ENCODE measurements at regions not wholly inside any gene's neighbourhood (a gene's known extent, or its start where the extent isn't known, plus 50 kb on each side); places are given as distances from the start of the nearest gene placed in this dataset.
"Not testable (repeated sequence)": the region's sequence is repeated elsewhere in the genome, so short reads cannot be mapped to it uniquely, and the experiment has no call there.

- DNase-seq (ENCODE audit: low read depth), result no peak
- TF ChIP-seq CTCF (IDR thresholded peaks at IDR 0.05; ENCODE audit: low read depth, low read length), result no peak
- TF ChIP-seq MAX (IDR thresholded peaks at IDR 0.05; ENCODE audit: low read depth, low read length), result no peak
- no peak for TF ChIP-seq POLR2A (IDR thresholded peaks at IDR 0.05; ENCODE audit: extremely low read depth, insufficient read length)
- no peak for TF ChIP-seq MYC (IDR thresholded peaks at IDR 0.05; ENCODE audit: low read depth, low read length)
- H3K4me3 ChIP-seq (ENCODE audit: low read depth, low read length), result no peak overlapping the region
Observed at GRCh38 chr12:115798309-115798917, 479.1 kb downstream of the MED13L start.

GRCh38 chr12:115794659-115795081 lies 482.8 kb downstream of the MED13L start:
- H3K4me3 ChIP-seq (ENCODE audit: low read depth, low read length), result no peak overlapping the region
- DNase-seq (ENCODE audit: low read depth), result peak; percentile 32
- no peak for TF ChIP-seq CTCF (IDR thresholded peaks at IDR 0.05; ENCODE audit: low read depth, low read length)
- no peak for TF ChIP-seq MYC (IDR thresholded peaks at IDR 0.05; ENCODE audit: low read depth, low read length)
- no peak for TF ChIP-seq MAX (IDR thresholded peaks at IDR 0.05; ENCODE audit: low read depth, low read length)
- no peak for TF ChIP-seq POLR2A (IDR thresholded peaks at IDR 0.05; ENCODE audit: extremely low read depth, insufficient read length)

- no peak overlapping the region for H3K4me3 ChIP-seq (ENCODE audit: low read depth, low read length)
- TF ChIP-seq MYC (IDR thresholded peaks at IDR 0.05; ENCODE audit: low read depth, low read length) (no peak), MAX (IDR thresholded peaks at IDR 0.05; ENCODE audit: low read depth, low read length) (no peak), POLR2A (IDR thresholded peaks at IDR 0.05; ENCODE audit: extremely low read depth, insufficient read length) (no peak), CTCF (IDR thresholded peaks at IDR 0.05; ENCODE audit: low read depth, low read length) (no peak)
- no peak for DNase-seq (ENCODE audit: low read depth)
Observed at GRCh38 chr12:115791331-115791730, 486.2 kb downstream of the MED13L start.

DNA sequence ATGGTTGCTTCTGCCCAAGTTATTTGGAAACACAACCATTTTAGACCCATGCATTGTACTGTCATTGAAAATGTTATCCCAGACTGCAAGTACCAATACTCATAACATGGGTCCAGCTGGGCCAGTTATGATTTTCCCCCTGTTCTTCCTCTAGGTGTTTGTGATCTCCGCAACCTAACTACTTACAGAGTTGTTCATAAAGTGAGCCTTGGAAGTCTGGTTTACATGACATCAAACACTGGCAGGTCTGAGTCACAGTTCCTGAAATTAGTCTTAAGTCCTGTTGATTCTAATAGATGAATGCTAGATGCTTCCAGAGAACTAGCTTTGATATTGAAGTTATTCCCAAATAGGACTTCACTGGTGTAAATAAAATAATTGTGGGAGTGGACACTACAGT lies 487.0 kb downstream of the MED13L start:
- DNase-seq (ENCODE audit: low read depth), result no peak
- H3K4me3 ChIP-seq (ENCODE audit: low read depth, low read length), result no peak overlapping the region
- TF ChIP-seq MYC (IDR thresholded peaks at IDR 0.05; ENCODE audit: low read depth, low read length), result no peak
- no peak for TF ChIP-seq MAX (IDR thresholded peaks at IDR 0.05; ENCODE audit: low read depth, low read length)
- no peak for TF ChIP-seq CTCF (IDR thresholded peaks at IDR 0.05; ENCODE audit: low read depth, low read length)
- TF ChIP-seq POLR2A (IDR thresholded peaks at IDR 0.05; ENCODE audit: extremely low read depth, insufficient read length), result no peak

DNA sequence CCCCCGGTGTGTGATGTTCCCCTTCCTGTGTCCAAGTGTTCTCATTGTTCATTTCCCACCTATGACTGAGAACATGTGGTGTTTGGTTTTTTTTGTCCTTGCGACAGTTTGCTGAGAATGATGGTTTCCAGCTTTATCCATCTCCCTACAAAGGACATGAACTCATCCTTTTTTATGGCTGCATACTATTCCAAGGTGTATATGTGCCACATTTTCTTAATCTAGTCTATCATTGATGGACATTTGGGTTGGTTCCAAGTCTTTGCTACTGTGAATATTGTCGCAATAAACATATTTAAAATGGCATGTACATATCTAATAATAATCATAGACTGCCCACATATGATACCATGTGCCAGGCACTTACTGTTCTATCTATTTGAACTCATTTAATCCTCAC lies 491.0 kb downstream of the MED13L start:
- not testable (repeated sequence) for DNase-seq (ENCODE audit: low read depth); H3K4me3 ChIP-seq (ENCODE audit: low read depth, low read length)

GRCh38 chr12:115785548-115785947 lies 491.9 kb downstream of the MED13L start:
- no peak for DNase-seq (ENCODE audit: low read depth)
- H3K4me3 ChIP-seq (ENCODE audit: low read depth, low read length), result no peak overlapping the region
- TF ChIP-seq MAX (IDR thresholded peaks at IDR 0.05; ENCODE audit: low read depth, low read length) (no peak), POLR2A (IDR thresholded peaks at IDR 0.05; ENCODE audit: extremely low read depth, insufficient read length) (no peak), MYC (IDR thresholded peaks at IDR 0.05; ENCODE audit: low read depth, low read length) (no peak)

GRCh38 chr12:115776399-115776798 lies 501.1 kb downstream of the MED13L start:
- H3K4me3 ChIP-seq (ENCODE audit: low read depth, low read length), result no peak overlapping the region
- TF ChIP-seq MAX (IDR thresholded peaks at IDR 0.05; ENCODE audit: low read depth, low read length) (no peak), CTCF (IDR thresholded peaks at IDR 0.05; ENCODE audit: low read depth, low read length) (no peak), POLR2A (IDR thresholded peaks at IDR 0.05; ENCODE audit: extremely low read depth, insufficient read length) (no peak), MYC (IDR thresholded peaks at IDR 0.05; ENCODE audit: low read depth, low read length) (no peak)
- DNase-seq (ENCODE audit: low read depth), result no peak
